ENCODE measurements at regions not wholly inside any gene's neighbourhood (a gene's known extent, or its start where the extent isn't known, plus 50 kb on each side); places are given as distances from the start of the nearest gene placed in this dataset.

GRCh38 chr14:58738189-58738836 is 100.6 kb downstream of the DACT1 start:
- no peaks in the 10 kb centered on the region for H3K4me1 ChIP-seq (ENCODE audit: control insufficient read depth in 2 of 2, insufficient read depth in 2 of 2, low read length in 2 of 2)
- intact Hi-C loops (cut with micrococcal nuclease): no loop called here
- Mint-ChIP-seq H3K4me3 (no peak overlapping the region), H3K9me3 (ENCODE audit: insufficient read depth) (no peaks in the 10 kb centered on the region), H3K27ac (no peak overlapping the region), H3K27me3 (peaks cover 8% of the 10 kb centered on the region), H3K4me1 (no peaks in the 10 kb centered on the region)
- no peak overlapping the region for H3K27ac ChIP-seq (ENCODE audit: low read length in 2 of 2)
- H3K9ac ChIP-seq (ENCODE audit: low read length): no peak overlapping the region
- ChIA-PET POLR2A (no interaction called here), CTCF (no interaction called here)
- no peaks in the 10 kb centered on the region for H3K27me3 ChIP-seq (replicated peaks in 1 of 4; ENCODE audit: control extremely low read depth in 1 of 4, control insufficient read depth in 3 of 4, insufficient read depth in 4 of 4, low read length in 3 of 4)
- DNase-seq (no peak), ATAC-seq (ENCODE audit: low read depth) (no peak)
- no peak overlapping the region for H3K4me2 ChIP-seq (replicated peaks; ENCODE audit: low read depth, low read length, poor library complexity, severe bottlenecking)
- no peak overlapping the region for H3K4me3 ChIP-seq (ENCODE audit: control extremely low read depth in 1 of 5, extremely low read depth in 1 of 5, insufficient read depth in 1 of 5, low read depth in 2 of 5, low read length in 4 of 5)
- no peaks in the 10 kb centered on the region for H3K9me3 ChIP-seq (ENCODE audit: control extremely low read depth in 1 of 3, control insufficient read depth in 2 of 3, insufficient read depth in 1 of 3, low read length in 2 of 3)
- H2AFZ ChIP-seq (ENCODE audit: insufficient read depth, low read depth, low read length, poor library complexity, severe bottlenecking): no peak overlapping the region
- H3K36me3 ChIP-seq (replicated peaks in 1 of 2; ENCODE audit: control extremely low read depth in 1 of 2, control insufficient read depth in 1 of 2, extremely low read depth in 1 of 2, insufficient read depth in 2 of 2, low read length in 1 of 2): no peaks in the 10 kb centered on the region
- H3K79me2 ChIP-seq (ENCODE audit: control insufficient read depth, insufficient read depth, low read length): no peaks in the 10 kb centered on the region
- WGBS (ENCODE audit: insufficient coverage): no CpG with 5 or more reads among the region's 3 CpGs
- TF ChIP-seq EZH2 (IDR thresholded peaks at IDR 0.05; ENCODE audit: borderline replicate concordance, insufficient read depth, low read depth, low read length, poor library complexity, severe bottlenecking) (no peak), CTCF (IDR thresholded peaks at IDR 0.05) (no peak)
- H4K20me1 ChIP-seq (ENCODE audit: control insufficient read depth, insufficient read depth, low read length, poor library complexity, severe bottlenecking): no peaks in the 10 kb centered on the region

- ChIA-PET CTCF (no interaction called here), POLR2A (no interaction called here)
- Histone ChIP-seq H3K4me2 (replicated peaks; ENCODE audit: low read depth, low read length, poor library complexity, severe bottlenecking) (no peak overlapping the region), H3K27me3 (replicated peaks in 1 of 4; ENCODE audit: control extremely low read depth in 1 of 4, control insufficient read depth in 3 of 4, insufficient read depth in 4 of 4, low read length in 3 of 4) (no peaks in the 10 kb centered on the region), H3K27ac (ENCODE audit: low read length in 2 of 2) (no peak overlapping the region), H2AFZ (ENCODE audit: insufficient read depth, low read depth, low read length, poor library complexity, severe bottlenecking) (no peak overlapping the region), H3K9me3 (ENCODE audit: control extremely low read depth in 1 of 3, control insufficient read depth in 2 of 3, insufficient read depth in 1 of 3, low read length in 2 of 3) (no peaks in the 10 kb centered on the region), H3K4me1 (ENCODE audit: control insufficient read depth in 2 of 2, insufficient read depth in 2 of 2, low read length in 2 of 2) (no peaks in the 10 kb centered on the region), H3K79me2 (ENCODE audit: control insufficient read depth, insufficient read depth, low read length) (no peaks in the 10 kb centered on the region), H3K4me3 (ENCODE audit: control extremely low read depth in 1 of 5, extremely low read depth in 1 of 5, insufficient read depth in 1 of 5, low read depth in 2 of 5, low read length in 4 of 5) (no peak overlapping the region), H4K20me1 (ENCODE audit: control insufficient read depth, insufficient read depth, low read length, poor library complexity, severe bottlenecking) (no peaks in the 10 kb centered on the region), H3K36me3 (replicated peaks in 1 of 2; ENCODE audit: control extremely low read depth in 1 of 2, control insufficient read depth in 1 of 2, extremely low read depth in 1 of 2, insufficient read depth in 2 of 2, low read length in 1 of 2) (no peaks in the 10 kb centered on the region), H3K9ac (ENCODE audit: low read length) (no peak overlapping the region)
- no peaks in the 10 kb centered on the region for H3K9me3 Mint-ChIP-seq (ENCODE audit: insufficient read depth)
- H3K27me3 Mint-ChIP-seq: peaks cover 8% of the 10 kb centered on the region
- TF ChIP-seq CTCF (IDR thresholded peaks at IDR 0.05) (no peak), EZH2 (IDR thresholded peaks at IDR 0.05; ENCODE audit: borderline replicate concordance, insufficient read depth, low read depth, low read length, poor library complexity, severe bottlenecking) (no peak)
- 80% methylated on average over 2 of the region's 2 CpGs for WGBS (ENCODE audit: insufficient coverage)
- ATAC-seq (ENCODE audit: low read depth) (no peak), DNase-seq (no peak)
- intact Hi-C loops (cut with micrococcal nuclease): no loop called here
- H3K4me3 Mint-ChIP-seq: no peak overlapping the region
- no peaks in the 10 kb centered on the region for H3K4me1 Mint-ChIP-seq
- no peak overlapping the region for H3K27ac Mint-ChIP-seq
These were observed 101.1 kb downstream of the DACT1 start for GRCh38 chr14:58738876-58739275.

Measured in B cell (primary cell).